ENCODE measurements at regions not wholly inside any gene's neighbourhood (a gene's known extent, or its start where the extent isn't known, plus 50 kb on each side); places are given as distances from the start of the nearest gene placed in this dataset.
A peak's percentile ranks its signal among the peaks of the same experiment; 100 is the strongest.

DNA sequence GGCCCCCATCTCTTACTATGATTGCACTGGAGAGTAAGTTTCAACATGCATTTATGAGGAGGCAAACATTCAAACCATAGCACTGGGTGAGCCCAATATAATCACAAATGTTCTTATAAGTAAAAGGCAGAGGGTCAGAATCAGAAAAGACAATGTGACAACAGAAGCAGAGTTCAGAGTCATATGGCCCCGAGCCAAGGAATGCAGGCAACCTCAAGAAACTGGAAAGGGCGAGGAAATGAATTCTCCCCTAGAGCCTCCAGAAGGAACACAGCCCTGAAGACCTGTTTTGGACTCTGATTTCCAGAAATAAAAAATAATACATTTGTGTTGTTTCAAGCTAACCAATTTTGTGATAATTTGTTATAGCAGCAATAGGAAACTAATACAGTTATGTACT lies 81.3 kb upstream of the ABI3BP start:
- Histone ChIP-seq H3K4me1 (ENCODE audit: control insufficient read depth, insufficient read depth, low read length) (no peaks in the 10 kb centered on the region), H3K27ac (ENCODE audit: low read depth, low read length) (no peak overlapping the region), H3K9me3 (ENCODE audit: control insufficient read depth, insufficient read depth, low read length) (no peaks in the 10 kb centered on the region), H3K27me3 (ENCODE audit: control insufficient read depth, insufficient read depth, low read length) (no peaks in the 10 kb centered on the region), H3K4me3 (ENCODE audit: low read depth, low read length) (no peak overlapping the region), H3K36me3 (ENCODE audit: control insufficient read depth, insufficient read depth, low read length) (no peaks in the 10 kb centered on the region)
- WGBS (ENCODE audit: insufficient coverage) = 100% methylated on average over 1 of the region's 2 CpGs
- no peak for DNase-seq (ENCODE audit: low read depth in 4 of 6, low spot score in 6 of 6)

GRCh38 chr3:101072300-101072699 lies 79.1 kb upstream of the ABI3BP start:
- no peaks in the 10 kb centered on the region for H3K27me3 ChIP-seq (ENCODE audit: control insufficient read depth, insufficient read depth, low read length)
- no peak for DNase-seq (ENCODE audit: low read depth in 4 of 6, low spot score in 6 of 6)
- WGBS (ENCODE audit: insufficient coverage) = 86% methylated on average over 1 of the region's 4 CpGs
- H3K4me1 ChIP-seq (ENCODE audit: control insufficient read depth, insufficient read depth, low read length) = no peaks in the 10 kb centered on the region
- no peaks in the 10 kb centered on the region for H3K36me3 ChIP-seq (ENCODE audit: control insufficient read depth, insufficient read depth, low read length)
- no peaks in the 10 kb centered on the region for H3K9me3 ChIP-seq (ENCODE audit: control insufficient read depth, insufficient read depth, low read length)
- no peak overlapping the region for H3K27ac ChIP-seq (ENCODE audit: low read depth, low read length)
- no peak overlapping the region for H3K4me3 ChIP-seq (ENCODE audit: low read depth, low read length)

GRCh38 chr3:101070799-101071121 lies 77.5 kb upstream of the ABI3BP start:
- H3K9me3 ChIP-seq (ENCODE audit: control insufficient read depth, insufficient read depth, low read length) = no peaks in the 10 kb centered on the region
- DNase-seq (ENCODE audit: low read depth in 4 of 6, low spot score in 6 of 6) = no peak
- H3K27ac ChIP-seq (ENCODE audit: low read depth, low read length) = no peak overlapping the region
- no peaks in the 10 kb centered on the region for H3K27me3 ChIP-seq (ENCODE audit: control insufficient read depth, insufficient read depth, low read length)
- H3K36me3 ChIP-seq (ENCODE audit: control insufficient read depth, insufficient read depth, low read length) = no peaks in the 10 kb centered on the region
- no peaks in the 10 kb centered on the region for H3K4me1 ChIP-seq (ENCODE audit: control insufficient read depth, insufficient read depth, low read length)
- H3K4me3 ChIP-seq (ENCODE audit: low read depth, low read length) = no peak overlapping the region

DNA sequence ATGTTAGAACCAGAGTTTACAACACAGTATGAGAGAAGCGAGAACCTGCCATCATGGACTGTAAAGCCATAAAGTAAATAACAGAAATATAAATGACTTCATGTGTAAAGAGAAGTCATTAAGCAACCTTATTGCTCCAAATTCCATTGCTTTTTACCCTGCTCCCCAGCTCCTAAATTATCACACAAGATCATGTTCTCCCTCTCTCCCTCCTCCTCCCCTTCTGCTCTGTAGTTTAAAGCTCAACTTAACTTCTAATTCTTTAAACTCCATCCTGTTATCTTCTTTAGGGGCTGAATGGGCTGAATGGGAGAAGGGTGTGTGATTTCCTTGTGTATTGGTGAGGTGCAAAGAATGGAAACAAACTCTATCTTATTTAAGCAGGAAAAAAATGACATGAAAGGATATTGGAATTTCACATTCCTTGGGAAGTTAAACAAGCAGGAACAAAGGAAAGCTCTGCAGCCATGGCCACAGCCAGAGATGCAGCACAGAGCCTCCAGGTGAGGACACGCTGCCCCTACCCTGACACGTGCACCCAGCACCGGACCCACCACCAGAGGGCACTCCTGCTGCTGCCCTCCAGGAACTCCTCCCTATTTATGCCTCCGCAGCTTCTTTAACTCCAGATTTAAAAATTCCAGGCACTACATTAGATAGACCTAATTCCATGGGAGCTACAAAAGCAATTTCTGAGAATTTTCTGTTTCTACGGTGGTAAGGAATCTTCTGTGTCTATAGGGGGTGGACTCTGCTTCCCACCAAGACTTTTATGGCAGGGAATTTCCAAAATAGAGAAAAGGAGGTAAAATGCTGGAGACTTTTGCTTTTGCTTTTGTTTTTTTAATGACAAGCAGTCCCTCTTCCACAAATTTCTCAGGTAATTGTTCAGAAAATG lies 76.9 kb upstream of the ABI3BP start:
- Histone ChIP-seq H3K36me3 (ENCODE audit: control insufficient read depth, insufficient read depth, low read length) (no peaks in the 10 kb centered on the region), H3K4me3 (ENCODE audit: low read depth, low read length) (no peak overlapping the region), H3K27ac (ENCODE audit: low read depth, low read length) (no peak overlapping the region), H3K4me1 (ENCODE audit: control insufficient read depth, insufficient read depth, low read length) (no peaks in the 10 kb centered on the region), H3K27me3 (ENCODE audit: control insufficient read depth, insufficient read depth, low read length) (no peaks in the 10 kb centered on the region), H3K9me3 (ENCODE audit: control insufficient read depth, insufficient read depth, low read length) (no peaks in the 10 kb centered on the region)
- no peak for DNase-seq (ENCODE audit: low read depth in 4 of 6, low spot score in 6 of 6)
- 21% methylated on average over 3 of the region's 6 CpGs for WGBS (ENCODE audit: insufficient coverage)

DNA sequence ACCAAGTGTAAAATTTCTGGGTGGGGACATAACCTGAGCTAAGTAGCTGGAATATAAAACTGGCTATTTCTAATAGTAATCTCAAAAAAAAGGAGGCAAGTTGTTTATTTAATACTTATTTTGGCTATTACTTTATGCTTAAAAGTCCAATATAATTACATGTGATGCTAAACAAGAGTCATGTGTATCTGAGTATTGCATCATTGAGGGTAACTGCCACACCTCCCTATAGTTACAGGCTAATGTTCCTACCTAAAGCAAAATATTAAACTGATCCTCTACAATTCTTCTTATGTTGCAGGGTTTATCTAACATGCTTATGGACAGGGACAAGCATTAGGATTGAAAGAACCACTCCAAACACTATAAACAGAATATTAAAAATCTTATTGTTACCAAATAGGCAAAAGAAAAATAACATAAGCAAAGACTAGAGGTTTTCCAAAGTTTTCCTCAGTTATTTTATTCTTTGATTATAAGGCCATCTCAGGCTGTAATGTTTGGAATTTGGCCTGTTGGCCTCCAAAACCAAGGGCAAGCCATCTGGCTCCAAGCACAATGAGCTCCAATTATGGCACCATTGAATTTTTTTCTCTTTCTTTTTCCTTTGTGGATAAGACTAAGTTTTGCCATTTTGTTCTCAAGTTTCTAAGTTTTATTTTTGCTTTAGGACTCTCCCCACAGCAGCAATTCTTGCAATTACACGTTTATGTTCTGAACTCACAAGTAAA lies 75.8 kb upstream of the ABI3BP start:
- no peak for DNase-seq (ENCODE audit: low read depth in 4 of 6, low spot score in 6 of 6)
- Histone ChIP-seq H3K9me3 (ENCODE audit: control insufficient read depth, insufficient read depth, low read length) (no peaks in the 10 kb centered on the region), H3K27me3 (ENCODE audit: control insufficient read depth, insufficient read depth, low read length) (no peaks in the 10 kb centered on the region), H3K27ac (ENCODE audit: low read depth, low read length) (no peak overlapping the region), H3K4me1 (ENCODE audit: control insufficient read depth, insufficient read depth, low read length) (no peaks in the 10 kb centered on the region), H3K4me3 (ENCODE audit: low read depth, low read length) (no peak overlapping the region), H3K36me3 (ENCODE audit: control insufficient read depth, insufficient read depth, low read length) (no peaks in the 10 kb centered on the region)
- no CpG with 5 or more reads among the region's 1 CpG for WGBS (ENCODE audit: insufficient coverage)

- H3K27ac ChIP-seq (ENCODE audit: low read depth, low read length) = no peak overlapping the region
- no peaks in the 10 kb centered on the region for H3K4me1 ChIP-seq (ENCODE audit: control insufficient read depth, insufficient read depth, low read length)
- peak in 1 of 6 donors; percentile 81 for DNase-seq (ENCODE audit: low read depth in 4 of 6, low spot score in 6 of 6)
- WGBS (ENCODE audit: insufficient coverage) = no CpG with 5 or more reads among the region's 1 CpG
- no peaks in the 10 kb centered on the region for H3K9me3 ChIP-seq (ENCODE audit: control insufficient read depth, insufficient read depth, low read length)
- no peaks in the 10 kb centered on the region for H3K36me3 ChIP-seq (ENCODE audit: control insufficient read depth, insufficient read depth, low read length)
- no peak overlapping the region for H3K4me3 ChIP-seq (ENCODE audit: low read depth, low read length)
- no peaks in the 10 kb centered on the region for H3K27me3 ChIP-seq (ENCODE audit: control insufficient read depth, insufficient read depth, low read length)
These were observed 73.5 kb upstream of the ABI3BP start for GRCh38 chr3:101066711-101067129.

DNA sequence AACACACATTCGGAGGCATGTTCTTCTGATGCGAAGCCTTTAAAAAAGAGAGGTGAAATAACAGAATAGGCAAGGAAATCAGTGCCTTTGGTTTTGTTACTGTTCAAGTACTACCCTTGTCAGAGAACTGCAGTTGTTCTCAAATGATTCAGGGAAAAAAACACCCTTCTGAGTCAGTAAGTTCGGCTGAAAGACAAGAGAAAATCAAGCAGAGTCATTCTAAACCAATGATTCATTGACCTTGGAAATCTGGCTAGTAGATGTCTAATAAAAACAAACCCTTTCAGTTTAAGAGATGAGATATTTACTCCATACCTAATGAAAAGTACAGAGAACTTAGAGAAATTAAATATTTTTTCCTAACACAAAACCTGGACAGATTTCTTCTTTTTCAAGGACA lies 72.7 kb upstream of the ABI3BP start:
- Histone ChIP-seq H3K4me3 (ENCODE audit: low read depth, low read length) (no peak overlapping the region), H3K9me3 (ENCODE audit: control insufficient read depth, insufficient read depth, low read length) (no peaks in the 10 kb centered on the region), H3K27me3 (ENCODE audit: control insufficient read depth, insufficient read depth, low read length) (no peaks in the 10 kb centered on the region), H3K27ac (ENCODE audit: low read depth, low read length) (no peak overlapping the region), H3K4me1 (ENCODE audit: control insufficient read depth, insufficient read depth, low read length) (no peaks in the 10 kb centered on the region), H3K36me3 (ENCODE audit: control insufficient read depth, insufficient read depth, low read length) (no peaks in the 10 kb centered on the region)
- DNase-seq (ENCODE audit: low read depth in 4 of 6, low spot score in 6 of 6) = no peak
- 100% methylated on average over 1 of the region's 3 CpGs for WGBS (ENCODE audit: insufficient coverage)

DNA sequence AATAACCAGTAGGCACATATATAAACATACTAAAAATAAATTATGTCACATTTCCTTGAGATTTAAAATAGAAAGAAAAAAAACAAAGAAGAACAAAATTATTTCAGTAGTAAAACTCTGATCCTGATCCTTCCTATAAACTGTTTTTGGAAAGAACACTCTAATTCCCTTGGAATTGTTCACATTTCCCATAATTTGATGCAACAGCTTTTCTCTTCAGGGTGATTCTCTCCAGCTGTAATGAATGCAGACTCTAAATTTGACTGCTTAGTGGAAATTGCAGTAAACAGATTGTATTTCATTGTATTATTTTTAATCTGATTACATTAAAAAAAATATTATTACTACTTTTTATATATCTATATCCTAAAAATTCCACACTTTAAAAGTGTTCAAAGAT lies 70.2 kb upstream of the ABI3BP start:
- no peak for DNase-seq (ENCODE audit: low read depth in 4 of 6, low spot score in 6 of 6)
- H3K27ac ChIP-seq (ENCODE audit: low read depth, low read length) = no peak overlapping the region
- H3K36me3 ChIP-seq (ENCODE audit: control insufficient read depth, insufficient read depth, low read length) = no peaks in the 10 kb centered on the region
- no peaks in the 10 kb centered on the region for H3K9me3 ChIP-seq (ENCODE audit: control insufficient read depth, insufficient read depth, low read length)
- H3K4me1 ChIP-seq (ENCODE audit: control insufficient read depth, insufficient read depth, low read length) = no peaks in the 10 kb centered on the region
- no peak overlapping the region for H3K4me3 ChIP-seq (ENCODE audit: low read depth, low read length)
- H3K27me3 ChIP-seq (ENCODE audit: control insufficient read depth, insufficient read depth, low read length) = no peaks in the 10 kb centered on the region

- WGBS (ENCODE audit: insufficient coverage) = 100% methylated on average over 1 of the region's 1 CpG
- no peaks in the 10 kb centered on the region for H3K27me3 ChIP-seq (ENCODE audit: control insufficient read depth, insufficient read depth, low read length)
- no peak for DNase-seq (ENCODE audit: low read depth in 4 of 6, low spot score in 6 of 6)
- H3K27ac ChIP-seq (ENCODE audit: low read depth, low read length) = no peak overlapping the region
- H3K9me3 ChIP-seq (ENCODE audit: control insufficient read depth, insufficient read depth, low read length) = no peaks in the 10 kb centered on the region
- H3K4me1 ChIP-seq (ENCODE audit: control insufficient read depth, insufficient read depth, low read length) = no peaks in the 10 kb centered on the region
- no peak overlapping the region for H3K4me3 ChIP-seq (ENCODE audit: low read depth, low read length)
- no peaks in the 10 kb centered on the region for H3K36me3 ChIP-seq (ENCODE audit: control insufficient read depth, insufficient read depth, low read length)
These were observed 68.1 kb upstream of the ABI3BP start for GRCh38 chr3:101061312-101061711.

GRCh38 chr3:101050866-101051265 lies 57.6 kb upstream of the ABI3BP start:
- no CpG with 5 or more reads among the region's 4 CpGs for WGBS (ENCODE audit: insufficient coverage)
- Histone ChIP-seq H3K27ac (ENCODE audit: low read depth, low read length) (no peak overlapping the region), H3K4me3 (ENCODE audit: low read depth, low read length) (no peak overlapping the region), H3K36me3 (ENCODE audit: control insufficient read depth, insufficient read depth, low read length) (no peaks in the 10 kb centered on the region), H3K27me3 (ENCODE audit: control insufficient read depth, insufficient read depth, low read length) (no peaks in the 10 kb centered on the region), H3K9me3 (ENCODE audit: control insufficient read depth, insufficient read depth, low read length) (no peaks in the 10 kb centered on the region), H3K4me1 (ENCODE audit: control insufficient read depth, insufficient read depth, low read length) (no peaks in the 10 kb centered on the region)
- DNase-seq (ENCODE audit: low read depth in 4 of 6, low spot score in 6 of 6) = no peak

Data from spinal cord (tissue), 9 donors.